SW480 (cell line): ENCODE measurements at regions not wholly inside any gene's neighbourhood (a gene's known extent, or its start where the extent isn't known, plus 50 kb on each side); places are given as distances from the start of the nearest gene placed in this dataset.
"Not testable (repeated sequence)": the region's sequence is repeated elsewhere in the genome, so short reads cannot be mapped to it uniquely, and the experiment has no call there.

Experiments
- DNase-seq: peaks from one replicate; pipeline ENCODE4 v3.0.0-alpha.2; 2016; ENCODE audit warnings: low spot score

DNA sequence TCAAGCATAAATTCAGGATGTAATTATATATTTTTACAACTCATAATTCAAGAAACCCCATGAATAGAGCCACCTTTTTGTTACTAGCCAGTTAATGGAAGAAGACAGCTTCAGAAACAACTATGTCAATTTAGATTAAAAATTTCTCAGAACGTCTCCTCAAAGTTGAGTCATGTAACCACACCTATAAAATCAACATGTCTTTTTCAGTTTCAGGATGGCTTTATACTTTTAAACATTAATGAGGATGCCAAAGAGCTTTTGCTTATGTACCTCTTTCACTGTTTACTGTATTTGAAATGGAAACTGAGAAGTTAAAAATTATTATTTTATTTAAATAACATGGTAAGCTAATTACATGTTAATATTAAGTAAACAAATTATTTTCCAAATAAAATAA, 280.1 kb downstream of the PTH2R start:
- DNase-seq, result no peak

DNA sequence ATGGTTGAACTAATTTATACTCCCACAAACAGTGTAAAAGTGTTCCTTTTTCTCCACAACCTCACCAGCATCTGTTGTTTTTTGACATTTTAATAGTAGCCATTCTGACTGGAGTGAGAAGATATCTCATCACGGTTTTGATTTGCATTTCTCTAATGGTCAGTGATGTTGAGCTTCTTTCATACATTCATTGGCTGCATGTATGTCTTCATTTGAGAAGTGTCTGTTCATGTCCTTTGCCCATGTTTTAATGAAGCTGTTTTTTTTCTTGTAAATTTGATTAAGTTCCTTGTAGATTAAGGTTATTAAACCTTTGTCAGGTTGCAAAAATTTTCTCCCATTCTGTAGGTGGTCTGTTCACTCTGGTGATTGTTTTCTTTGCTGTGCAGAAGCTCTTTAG, 281.1 kb downstream of the PTH2R start:
- not testable (repeated sequence) for DNase-seq

DNA sequence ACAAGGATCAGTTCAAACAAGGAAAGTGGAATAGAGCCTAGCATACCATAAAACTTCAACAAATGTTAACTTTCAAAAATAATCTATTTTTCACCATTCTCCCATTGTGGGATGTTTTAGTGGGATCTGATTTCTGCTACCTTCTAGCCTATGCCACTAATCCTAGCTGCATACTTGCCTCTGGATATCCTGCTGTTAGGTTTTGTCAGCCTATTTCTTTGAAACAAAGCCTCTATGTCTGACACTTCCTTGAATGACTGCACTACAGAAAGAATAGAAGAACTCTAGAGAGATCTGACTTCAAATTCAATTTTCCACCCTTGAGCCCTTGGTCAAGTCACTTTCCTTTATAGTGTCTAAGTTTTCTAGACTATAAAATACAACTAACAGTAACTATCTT, 291.5 kb downstream of the PTH2R start:
- no peak for DNase-seq

DNA sequence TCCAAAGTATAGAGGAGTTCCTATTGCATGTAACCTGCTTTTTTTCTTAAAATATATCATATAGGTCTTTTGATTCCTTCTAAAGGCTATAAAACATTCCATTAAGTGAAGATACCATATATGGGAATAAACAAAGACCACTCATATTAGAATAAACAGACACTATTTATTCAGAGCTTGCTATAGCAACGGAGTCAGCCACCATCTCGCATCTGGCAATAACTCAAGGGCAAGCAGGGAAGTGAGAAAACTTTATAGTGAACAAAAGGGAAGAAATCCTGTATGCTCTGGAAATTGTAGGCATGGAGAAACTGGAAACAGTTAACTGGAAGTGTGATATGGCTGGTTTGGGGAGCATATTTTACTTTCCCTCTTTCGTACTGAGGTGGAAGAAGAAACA, 301.9 kb downstream of the PTH2R start:
- DNase-seq, result no peak

DNA sequence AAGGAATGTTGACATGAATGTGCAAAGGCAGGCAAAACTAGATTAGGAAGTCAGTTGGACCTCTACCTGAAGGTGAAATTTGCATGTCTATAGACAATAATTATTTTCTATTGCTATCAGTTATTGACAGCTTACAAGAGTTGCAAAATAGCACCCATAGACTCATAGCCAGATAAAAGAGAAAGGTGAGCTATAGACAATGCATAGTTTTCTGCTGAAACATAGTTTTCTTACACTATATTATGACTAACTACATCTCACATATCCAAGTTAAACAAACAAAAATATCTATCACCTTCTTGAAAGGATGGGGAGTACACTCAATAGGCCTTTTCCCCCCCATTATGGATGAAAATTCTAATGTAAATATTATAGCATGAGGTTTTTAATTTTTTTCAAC, 305.0 kb downstream of the PTH2R start:
- DNase-seq, result no peak

DNA sequence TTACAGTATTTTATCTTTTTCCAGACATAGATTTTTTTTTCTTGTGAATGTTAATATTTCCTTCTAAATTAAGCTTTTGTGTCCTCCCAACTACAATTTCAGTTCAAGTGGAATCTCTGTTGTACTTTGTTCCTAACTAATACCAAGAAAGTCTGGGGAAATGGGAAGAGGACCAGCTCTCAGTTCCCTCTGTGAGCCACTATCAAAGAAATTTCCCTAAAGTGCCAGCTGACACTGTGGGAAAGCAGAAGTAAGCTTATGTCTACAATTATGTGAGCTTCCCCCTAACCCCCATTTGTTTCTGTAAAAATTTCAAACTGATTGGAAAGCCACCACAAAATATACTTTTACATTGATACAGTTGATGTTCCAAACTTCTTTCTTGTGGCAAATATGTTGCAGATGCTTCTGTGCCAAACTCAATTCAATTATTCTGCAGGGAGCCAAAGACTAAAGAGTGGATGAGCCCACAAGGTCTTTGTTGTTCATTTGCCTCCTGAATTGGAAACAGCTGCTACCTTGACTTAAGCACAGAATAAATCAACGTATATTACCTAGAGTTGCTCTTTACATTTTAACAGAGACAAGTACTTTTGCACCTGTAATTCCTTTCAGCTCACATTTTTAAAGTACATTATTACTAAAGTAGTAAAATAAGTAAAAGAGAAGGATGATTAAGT, 306.6 kb downstream of the PTH2R start:
- DNase-seq, result no peak

DNA sequence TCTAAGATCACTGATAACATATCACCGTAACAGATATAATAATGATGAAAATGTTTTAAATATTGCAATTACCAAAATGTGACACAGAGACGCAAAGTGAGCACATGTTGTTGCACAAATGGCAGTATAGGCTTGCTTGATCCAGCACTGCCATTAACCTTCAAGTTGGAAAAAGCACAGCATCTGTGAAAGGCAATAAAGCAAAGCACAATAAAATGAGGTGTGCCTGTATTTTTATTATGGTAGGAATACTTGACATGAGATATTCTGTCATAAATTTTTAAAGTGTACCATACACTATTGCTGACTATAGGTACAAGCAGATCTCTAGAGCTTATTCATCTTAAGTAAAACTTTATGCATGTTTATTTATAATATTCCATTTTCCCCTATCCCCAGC, 312.2 kb downstream of the PTH2R start:
- no peak for DNase-seq

DNA sequence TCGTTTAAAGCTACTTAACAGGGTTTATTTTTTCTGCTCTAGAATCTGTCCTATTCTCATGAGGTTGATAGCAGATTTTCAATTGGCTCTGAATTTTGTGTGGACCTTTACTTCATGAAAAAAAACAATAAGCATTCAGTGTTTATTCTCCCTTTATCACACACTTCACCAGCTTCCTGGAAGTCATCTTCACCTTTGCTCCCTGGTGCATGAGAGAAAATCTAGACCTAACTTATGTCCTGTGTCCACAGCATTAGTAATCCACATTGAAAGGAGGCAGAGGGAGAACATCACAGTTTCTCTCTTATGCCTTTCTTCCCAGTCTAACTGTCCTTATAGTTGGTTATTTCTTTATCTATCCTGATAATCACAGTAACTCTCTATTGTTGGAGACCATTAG, 316.1 kb downstream of the PTH2R start:
- DNase-seq, result no peak

DNA sequence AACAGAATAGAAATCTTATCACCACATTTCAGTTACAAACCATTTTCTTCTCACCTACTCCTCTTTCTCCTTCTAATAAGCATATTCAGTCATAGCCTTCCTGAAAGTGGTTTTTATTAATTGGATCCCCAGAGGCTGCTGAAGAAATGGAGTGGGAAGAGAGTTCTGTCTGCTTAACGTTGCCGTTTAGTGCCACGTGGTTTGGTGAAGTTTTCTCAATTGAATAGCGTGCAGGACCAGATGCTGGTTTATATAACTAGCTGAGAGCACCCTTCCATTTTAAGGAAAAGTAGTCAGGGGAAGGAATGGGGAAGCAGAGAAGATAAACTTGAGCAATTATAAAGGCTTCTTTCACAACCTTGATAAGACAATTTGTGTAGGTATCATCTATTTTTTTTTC, 318.7 kb downstream of the PTH2R start:
- no peak for DNase-seq

DNA sequence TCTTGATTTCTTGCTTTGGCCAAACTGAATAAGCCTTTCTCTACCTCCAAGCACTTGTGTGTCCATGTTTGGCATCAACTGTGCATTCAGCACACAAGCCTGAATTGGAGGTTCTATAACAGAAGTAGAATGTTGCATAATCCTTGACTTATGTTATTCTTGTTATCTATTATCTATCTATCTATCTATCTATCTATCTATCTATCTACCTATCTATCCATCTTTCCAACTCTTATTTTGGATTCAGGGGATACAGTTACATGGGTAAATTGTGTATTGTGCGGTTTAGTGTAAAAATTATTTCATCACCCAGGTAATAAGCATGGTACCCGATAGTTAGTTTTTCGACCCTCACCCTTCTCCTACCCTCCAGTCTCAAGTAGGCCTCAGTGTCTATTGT, 319.6 kb downstream of the PTH2R start:
- no peak for DNase-seq

DNA sequence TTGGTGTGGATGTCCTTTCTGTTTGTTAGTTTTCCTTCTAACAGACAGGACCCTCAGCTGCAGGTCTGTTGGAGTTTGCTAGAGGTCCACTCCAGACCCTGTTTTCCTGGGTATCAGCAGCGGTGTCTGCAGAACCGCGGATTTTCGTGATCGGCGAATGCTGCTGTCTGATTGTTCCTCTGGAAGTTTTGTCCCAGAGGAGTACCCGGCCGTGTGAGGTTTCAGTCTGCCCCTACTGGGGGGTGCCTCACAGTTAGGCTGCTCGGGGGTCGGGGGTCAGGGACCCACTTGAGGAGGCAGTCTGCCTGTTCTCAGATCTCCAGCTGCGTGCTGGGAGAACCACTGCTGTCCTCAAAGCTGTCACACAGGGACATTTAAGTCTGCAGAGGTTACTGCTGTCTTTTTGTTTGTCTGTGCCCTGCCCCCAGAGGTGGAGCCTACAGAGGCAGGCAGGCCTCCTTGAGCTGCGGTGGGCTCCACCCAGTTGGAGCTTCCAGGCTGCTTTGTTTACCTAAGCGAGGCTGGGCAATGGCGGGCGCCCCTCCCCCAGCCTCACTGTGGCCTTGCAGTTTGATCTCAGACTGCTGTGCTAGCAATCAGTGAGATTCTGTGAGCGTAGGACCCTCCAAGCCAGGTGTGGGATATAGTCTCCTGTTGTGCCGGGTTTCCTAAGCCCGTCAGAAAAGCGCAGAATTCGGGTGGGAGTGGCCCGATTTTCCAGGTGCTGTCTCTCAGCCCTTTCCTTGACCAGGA, 345.2 kb downstream of the PTH2R start:
- not testable (repeated sequence) for DNase-seq

DNA sequence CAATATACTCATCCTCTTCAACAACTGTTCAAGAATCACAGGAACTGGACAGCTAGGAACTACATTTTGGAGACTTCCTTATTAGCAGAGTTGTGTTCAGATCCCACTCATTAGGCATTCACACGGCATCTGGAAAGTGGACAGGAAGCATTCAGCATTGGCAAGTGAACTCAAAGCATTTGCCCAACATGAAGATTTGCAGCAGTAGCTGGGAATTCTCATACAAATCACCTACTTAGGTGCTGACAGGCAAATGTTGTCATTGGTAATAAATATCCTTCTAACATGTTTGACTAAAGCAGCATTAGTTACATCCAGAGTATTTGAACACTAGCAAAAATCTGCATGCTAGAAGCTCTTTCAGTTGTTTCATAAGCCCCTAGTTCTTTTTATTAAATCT, 350.8 kb downstream of the PTH2R start:
- no peak for DNase-seq

DNA sequence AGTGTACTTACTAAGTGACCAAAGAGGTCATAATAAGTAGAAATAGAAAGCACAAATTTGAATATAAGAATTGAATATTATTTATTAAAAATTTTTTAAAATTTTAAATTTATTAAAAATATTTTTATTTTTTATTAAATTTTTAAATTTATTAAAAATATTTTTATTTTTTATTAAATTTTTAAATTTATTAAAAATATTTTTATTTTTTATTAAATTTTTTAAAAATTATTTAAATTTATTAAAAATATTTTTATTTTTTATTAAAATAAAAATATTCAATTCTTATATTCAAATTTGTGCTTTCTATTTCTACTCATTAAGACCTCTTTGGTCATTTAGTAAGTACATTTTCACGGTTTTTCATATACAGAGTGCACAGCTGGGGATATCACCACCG, 366.5 kb downstream of the PTH2R start:
- DNase-seq, result not testable (repeated sequence)

DNA sequence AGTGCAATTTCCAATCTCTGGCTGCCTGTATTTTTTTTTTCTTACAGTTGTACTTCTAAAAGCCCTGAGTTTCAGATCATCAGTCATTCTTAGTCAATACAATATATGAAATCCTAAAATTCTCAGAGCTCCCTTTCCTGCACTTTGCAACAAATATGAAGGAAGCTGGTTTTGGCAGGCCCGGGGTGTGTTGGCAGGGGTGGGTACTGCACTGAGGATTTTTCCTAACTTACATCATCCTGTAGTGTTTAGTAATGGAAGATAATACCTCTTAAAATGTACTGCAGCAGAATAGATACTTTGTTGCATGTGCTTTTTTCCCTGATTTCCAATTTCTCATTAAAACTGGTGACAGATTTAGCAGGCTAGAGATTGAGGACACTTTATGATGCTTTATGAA, 374.6 kb downstream of the PTH2R start:
- DNase-seq, result no peak

DNA sequence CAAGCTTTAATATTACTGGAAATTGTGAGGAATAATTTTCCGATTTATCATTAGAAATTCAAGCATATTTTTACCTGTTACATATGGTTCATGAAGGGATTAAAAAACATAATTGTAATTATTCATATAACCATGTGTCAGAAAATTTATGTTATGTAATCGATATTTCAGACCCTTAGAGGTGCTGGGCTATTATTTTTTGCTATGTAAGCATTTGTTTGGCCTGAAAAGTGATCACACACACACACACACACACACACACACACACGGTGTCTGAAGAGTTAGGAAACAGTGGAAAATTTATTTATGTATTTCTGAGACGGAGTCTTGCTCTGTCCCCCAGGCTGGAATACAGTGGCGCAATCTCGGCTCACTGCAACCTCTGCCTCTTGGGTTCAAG, 375.5 kb downstream of the PTH2R start:
- DNase-seq, result no peak

DNA sequence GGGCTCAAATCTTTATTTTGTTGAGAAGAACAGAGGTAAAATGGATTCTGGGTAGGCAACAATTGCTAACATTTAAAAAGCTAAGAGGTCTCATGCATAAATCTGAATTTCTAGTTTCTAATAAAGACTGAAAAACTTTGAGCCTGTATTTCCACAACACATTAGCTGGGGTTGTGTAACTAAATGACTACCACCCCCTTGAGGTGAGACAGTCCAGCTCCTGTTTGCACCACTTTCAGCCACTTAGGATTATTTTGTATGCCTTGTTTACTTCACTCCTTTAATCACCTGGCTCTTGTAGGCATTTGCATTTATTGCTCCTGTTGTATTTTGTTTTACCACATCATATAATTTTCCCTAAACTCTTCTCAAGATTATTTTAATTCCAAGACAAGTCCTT, 376.6 kb downstream of the PTH2R start:
- DNase-seq, result no peak

DNA sequence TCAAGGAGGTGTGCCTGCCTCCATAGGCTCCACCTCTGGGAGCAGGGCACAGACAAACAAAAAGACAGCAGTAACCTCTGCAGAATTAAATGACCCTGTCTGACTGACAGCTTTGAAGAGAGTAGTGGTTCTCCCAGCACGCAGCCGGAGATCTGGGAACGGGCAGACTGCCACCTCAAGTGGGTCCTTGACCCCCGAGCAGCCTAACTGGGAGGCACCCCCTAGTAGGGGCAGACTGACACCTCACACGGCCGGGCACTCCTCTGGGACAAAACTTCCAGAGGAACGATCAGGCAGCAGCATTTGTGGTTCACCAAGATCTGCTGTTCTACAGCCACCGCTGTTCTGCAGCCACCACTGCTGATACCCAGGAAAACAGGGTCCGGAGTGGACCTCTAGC, 378.2 kb downstream of the PTH2R start:
- DNase-seq, result not testable (repeated sequence)

DNA sequence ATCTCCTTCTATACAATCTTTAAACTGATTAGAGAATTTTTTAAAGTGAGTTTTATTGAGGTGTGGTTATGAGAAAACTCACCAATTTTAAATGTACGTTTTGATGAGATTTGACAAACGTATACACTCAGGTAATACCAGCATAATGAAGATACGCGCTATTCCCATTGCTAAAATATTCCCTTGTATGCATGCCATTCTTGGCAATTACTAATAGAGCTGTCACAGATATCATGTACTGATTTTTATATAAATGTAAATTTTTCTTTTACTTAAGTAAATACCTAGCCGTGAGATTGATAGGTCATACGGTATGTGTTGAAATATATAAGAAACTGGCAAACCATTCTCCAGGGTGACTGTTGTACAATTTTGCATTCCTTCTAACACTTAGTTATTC, 384.7 kb downstream of the PTH2R start:
- DNase-seq, result no peak

DNA sequence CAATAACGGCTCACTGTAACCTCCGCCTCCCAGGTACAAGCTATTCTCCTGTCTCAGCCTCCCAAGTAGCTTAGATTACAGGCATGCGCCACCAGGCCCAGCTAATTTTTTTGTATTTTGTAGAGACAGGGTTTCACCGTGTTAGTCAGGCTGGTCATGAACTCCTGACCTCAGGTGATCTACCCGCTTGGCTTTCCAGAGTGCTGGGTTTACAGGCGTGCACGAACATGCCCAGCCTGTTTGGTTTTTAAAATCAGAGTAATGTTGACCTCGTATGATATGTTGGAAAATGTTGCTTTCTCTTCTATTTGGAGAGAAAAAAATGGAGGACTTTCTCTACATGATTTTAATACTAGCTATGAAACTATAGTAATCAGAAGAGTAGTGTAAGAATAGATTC, 386.2 kb downstream of the PTH2R start:
- DNase-seq, result no peak

DNA sequence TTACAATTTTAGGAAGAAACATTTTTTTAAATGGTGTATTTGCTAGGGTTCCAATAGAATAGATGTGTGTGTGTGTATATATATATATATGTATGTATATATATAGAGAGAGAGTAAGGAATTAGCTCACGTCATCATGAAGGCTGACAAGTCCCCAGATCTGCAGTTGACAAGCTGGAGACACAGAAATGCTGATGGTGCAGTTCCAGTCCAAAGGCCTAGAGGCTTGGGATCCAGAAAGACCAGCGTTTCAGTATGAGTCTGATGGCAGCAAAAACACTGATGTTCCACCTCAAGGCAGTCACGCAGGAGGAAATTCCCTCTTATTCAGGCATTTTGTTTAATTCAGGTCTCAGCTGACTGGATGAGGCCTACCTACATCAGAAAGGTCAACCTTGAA, 386.8 kb downstream of the PTH2R start:
- DNase-seq, result no peak

DNA sequence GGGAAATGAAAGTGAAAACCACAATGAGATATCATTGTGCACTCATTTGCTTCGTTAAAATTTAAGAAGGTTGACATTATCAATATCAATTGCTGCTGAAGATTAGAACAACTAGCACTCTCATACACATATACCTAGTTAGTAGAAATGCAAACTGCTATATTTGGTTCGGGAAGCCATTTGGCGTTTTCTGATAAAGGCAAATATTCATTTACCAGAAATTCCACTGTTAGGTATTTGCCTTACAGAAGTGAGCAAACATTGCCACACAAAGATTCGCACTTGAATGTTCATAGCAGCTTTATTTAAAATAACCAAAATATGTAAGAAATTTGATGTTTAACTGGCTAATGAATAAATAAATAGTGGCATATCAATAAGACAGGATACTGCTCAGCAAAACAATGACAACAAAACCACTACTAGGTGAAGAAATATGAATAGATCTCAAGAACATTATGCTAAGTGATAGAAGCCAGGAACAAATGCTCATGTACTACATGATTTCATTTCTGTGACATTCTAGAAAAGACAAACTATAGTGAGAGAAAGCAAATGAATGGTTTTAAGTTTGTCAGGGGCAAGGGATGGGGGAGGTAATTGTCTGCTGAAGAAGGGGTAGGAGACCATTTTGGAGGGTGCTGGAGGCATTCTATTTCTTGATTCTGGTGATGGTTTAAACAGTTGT, 387.8 kb downstream of the PTH2R start:
- DNase-seq, result no peak

DNA sequence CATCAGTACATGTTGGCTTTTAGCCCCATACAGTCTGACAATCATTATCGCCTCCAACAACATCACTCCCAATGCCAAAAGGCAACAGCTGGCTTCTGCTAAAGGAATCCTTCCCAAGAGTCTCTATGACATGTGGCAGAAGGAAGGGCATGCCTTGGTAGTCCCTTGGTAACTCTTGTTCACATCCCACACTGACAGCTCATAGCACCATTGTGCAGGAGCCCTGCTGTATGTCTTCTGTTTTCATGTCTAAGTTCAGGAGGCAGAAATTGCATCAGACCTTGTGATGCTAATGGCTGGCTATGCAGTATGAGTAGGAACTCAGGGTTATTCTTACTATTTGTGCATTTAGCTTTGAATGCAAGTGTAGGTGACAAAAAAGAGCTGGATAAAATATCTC, 392.1 kb downstream of the PTH2R start:
- no peak for DNase-seq

DNA sequence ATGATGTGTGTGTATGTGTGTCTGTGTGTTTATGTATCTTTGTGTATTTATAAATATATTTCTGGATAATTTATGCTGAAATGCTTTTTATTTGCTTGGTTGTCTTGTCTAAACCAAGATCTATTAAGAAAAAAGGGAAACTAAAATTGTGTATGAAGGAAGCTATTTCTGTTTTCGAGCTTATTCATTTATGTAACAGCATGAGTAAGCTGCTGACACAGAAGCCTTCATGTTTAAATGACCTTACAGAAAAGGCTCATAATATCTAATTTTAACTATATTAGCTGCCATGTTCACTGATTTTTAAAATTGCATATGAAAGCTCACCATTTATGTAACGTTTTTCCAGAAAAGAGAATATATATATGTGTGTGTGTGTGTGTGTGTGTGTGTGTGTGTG, 392.8 kb downstream of the PTH2R start:
- DNase-seq, result no peak
